Skeletal muscle tissue (tissue), 3 donors: ENCODE measurements at regions not wholly inside any gene's neighbourhood (a gene's known extent, or its start where the extent isn't known, plus 50 kb on each side); places are given as distances from the start of the nearest gene placed in this dataset.

Experiments
- H3K27ac ChIP-seq: one replicate; pipeline ENCODE4 v1.7.0; 2013; ENCODE audit warnings: mild to moderate bottlenecking, low read depth, low read length, inconsistent platforms
- H3K27me3 ChIP-seq, 3 donors: one replicate each; pipeline ENCODE4 v1.7.0; 2013; ENCODE audit warnings: low read length in 3 of 3; ENCODE audit not compliant: control insufficient read depth in 3 of 3, insufficient read depth in 3 of 3
- H3K36me3 ChIP-seq, 3 donors: one replicate each; pipeline ENCODE4 v1.7.0; 2013; ENCODE audit warnings: low read length in 3 of 3; ENCODE audit not compliant: control insufficient read depth in 3 of 3, insufficient read depth in 3 of 3
- H3K4me1 ChIP-seq, 3 donors: one replicate each; pipeline ENCODE4 v1.7.0; 2013; ENCODE audit warnings: low read length in 3 of 3, mild to moderate bottlenecking in 3 of 3; ENCODE audit not compliant: control insufficient read depth in 3 of 3, insufficient read depth in 3 of 3
- H3K4me3 ChIP-seq, 3 donors: one replicate each; pipeline ENCODE4 v1.7.0; 2013; ENCODE audit warnings: low read length in 3 of 3
- H3K9ac ChIP-seq, 3 donors: one replicate each; pipeline ENCODE4 v1.7.0; 2013; ENCODE audit warnings: low read length in 3 of 3, mild to moderate bottlenecking in 3 of 3, moderate library complexity in 2 of 3, low read depth in 1 of 3
- H3K9me3 ChIP-seq, 3 donors: one replicate each; pipeline ENCODE4 v1.7.0; 2013; ENCODE audit warnings: low read length in 3 of 3; ENCODE audit not compliant: control insufficient read depth in 3 of 3
- donor health status: Osteomylitis.

DNA sequence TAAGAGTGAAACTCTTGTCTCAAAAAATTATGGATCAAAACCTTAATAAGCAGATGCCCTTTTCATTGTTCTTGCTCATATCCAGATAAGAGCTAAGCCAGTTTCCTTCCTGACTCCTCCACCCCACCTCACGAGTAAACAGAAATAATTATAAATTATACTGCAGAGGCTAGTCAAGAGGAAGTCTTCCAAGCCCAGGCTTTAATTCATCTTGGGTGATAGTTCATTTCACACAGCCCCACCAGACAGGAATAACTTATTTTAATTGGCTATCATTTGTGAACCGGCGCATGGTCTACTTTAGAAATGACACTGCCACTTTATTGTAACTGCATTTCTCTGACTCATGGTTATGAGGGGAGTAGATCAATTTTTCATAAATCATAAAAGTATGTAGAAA is 102.0 kb downstream of the BTBD3 start:
- Histone ChIP-seq H3K4me3 (no peak overlapping the region), H3K27me3 (peaks cover 0 to 3% (median 0%) of the 10 kb centered on the region in 3 donors), H3K9ac (no peak overlapping the region), H3K36me3 (no peaks in the 10 kb centered on the region), H3K4me1 (no peaks in the 10 kb centered on the region), H3K9me3 (no peaks in the 10 kb centered on the region), H3K27ac (no peak overlapping the region)

DNA sequence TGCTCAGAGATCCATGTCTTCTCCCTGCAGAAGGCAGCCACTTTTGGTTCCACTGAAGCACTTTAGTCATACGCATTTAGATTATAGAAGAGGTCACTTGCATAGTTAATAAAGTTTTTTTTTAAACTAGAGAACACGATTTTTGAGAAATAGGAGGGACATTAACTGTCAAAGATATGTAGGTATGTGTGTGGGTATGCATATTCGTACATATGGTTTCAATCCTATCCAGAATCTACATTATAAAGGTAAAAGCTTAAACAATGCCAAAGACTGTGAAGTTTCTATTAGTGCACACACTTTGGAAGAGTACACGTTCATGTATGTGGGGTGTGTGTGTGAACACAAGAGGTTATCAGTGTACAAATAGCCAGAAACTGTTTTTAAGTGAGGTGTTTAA is 103.2 kb downstream of the BTBD3 start:
- no peak overlapping the region for H3K9ac ChIP-seq
- H3K36me3 ChIP-seq: no peaks in the 10 kb centered on the region
- H3K9me3 ChIP-seq: no peaks in the 10 kb centered on the region
- peaks cover 0 to 3% (median 0%) of the 10 kb centered on the region in 3 donors for H3K27me3 ChIP-seq
- H3K4me3 ChIP-seq: no peak overlapping the region
- H3K4me1 ChIP-seq: no peaks in the 10 kb centered on the region
- no peak overlapping the region for H3K27ac ChIP-seq

GRCh38 chr20:12022126-12022525 is 104.4 kb downstream of the BTBD3 start:
- Histone ChIP-seq H3K9ac (no peak overlapping the region), H3K27me3 (peaks cover 0 to 3% (median 0%) of the 10 kb centered on the region in 3 donors), H3K4me3 (no peak overlapping the region), H3K36me3 (no peaks in the 10 kb centered on the region), H3K4me1 (no peaks in the 10 kb centered on the region), H3K27ac (no peak overlapping the region), H3K9me3 (no peaks in the 10 kb centered on the region)

- Histone ChIP-seq H3K9me3 (no peaks in the 10 kb centered on the region), H3K9ac (no peak overlapping the region), H3K27ac (no peak overlapping the region), H3K4me3 (no peak overlapping the region), H3K27me3 (peaks cover 0 to 1% (median 0%) of the 10 kb centered on the region in 3 donors), H3K36me3 (no peaks in the 10 kb centered on the region), H3K4me1 (no peaks in the 10 kb centered on the region)
These were observed 105.6 kb downstream of the BTBD3 start for GRCh38 chr20:12023194-12023795.

DNA sequence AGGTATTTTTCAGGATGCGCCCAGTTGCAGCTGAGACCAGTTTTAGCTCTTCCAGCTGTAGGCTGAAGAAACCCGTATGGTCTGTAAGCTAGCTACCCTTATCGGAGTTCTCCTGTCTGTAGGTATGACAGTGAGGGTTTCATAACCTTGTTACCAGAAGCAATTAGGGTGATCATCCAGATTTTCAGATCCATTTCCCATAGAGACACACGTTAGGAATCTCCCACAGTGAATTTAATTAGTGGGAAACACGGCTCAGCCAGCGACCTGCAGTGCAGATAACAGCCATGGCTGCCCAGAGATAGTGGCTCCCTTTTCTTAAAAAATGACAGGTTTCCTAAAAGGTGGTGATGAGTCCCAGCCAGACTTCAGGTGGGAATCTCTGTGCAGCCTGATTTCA is 111.1 kb downstream of the BTBD3 start:
- Histone ChIP-seq H3K9me3 (no peaks in the 10 kb centered on the region), H3K27ac (no peak overlapping the region), H3K4me1 (no peaks in the 10 kb centered on the region), H3K4me3 (no peak overlapping the region), H3K27me3 (no peaks in the 10 kb centered on the region), H3K36me3 (no peaks in the 10 kb centered on the region), H3K9ac (no peak overlapping the region)

DNA sequence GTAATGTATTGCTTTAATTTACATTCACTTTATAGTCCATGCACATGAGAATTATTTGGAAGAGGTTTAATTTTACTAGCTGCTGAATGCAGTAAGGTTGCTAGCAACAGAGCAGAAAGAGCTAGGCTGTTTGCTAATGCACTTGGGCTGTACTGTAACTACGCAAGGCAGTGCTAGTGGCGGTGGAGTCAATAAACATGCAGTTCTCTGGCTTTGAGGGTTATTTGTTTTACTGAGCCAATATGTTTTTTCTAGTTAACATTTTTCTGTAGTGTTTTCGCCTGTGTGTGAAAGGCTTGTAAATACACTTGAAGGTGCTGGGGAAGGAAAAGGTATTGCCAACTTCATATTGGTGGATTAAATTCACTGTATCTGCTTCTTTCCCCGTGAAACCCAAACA is 112.8 kb downstream of the BTBD3 start:
- H3K27me3 ChIP-seq: no peaks in the 10 kb centered on the region
- no peaks in the 10 kb centered on the region for H3K4me1 ChIP-seq
- no peak overlapping the region for H3K27ac ChIP-seq
- H3K4me3 ChIP-seq: no peak overlapping the region
- no peak overlapping the region for H3K9ac ChIP-seq
- H3K36me3 ChIP-seq: no peaks in the 10 kb centered on the region
- no peaks in the 10 kb centered on the region for H3K9me3 ChIP-seq

GRCh38 chr20:12036142-12036541 is 118.4 kb downstream of the BTBD3 start:
- Histone ChIP-seq H3K36me3 (no peaks in the 10 kb centered on the region), H3K9ac (no peak overlapping the region), H3K27me3 (no peaks in the 10 kb centered on the region), H3K9me3 (no peaks in the 10 kb centered on the region), H3K4me3 (no peak overlapping the region), H3K27ac (no peak overlapping the region), H3K4me1 (no peaks in the 10 kb centered on the region)

DNA sequence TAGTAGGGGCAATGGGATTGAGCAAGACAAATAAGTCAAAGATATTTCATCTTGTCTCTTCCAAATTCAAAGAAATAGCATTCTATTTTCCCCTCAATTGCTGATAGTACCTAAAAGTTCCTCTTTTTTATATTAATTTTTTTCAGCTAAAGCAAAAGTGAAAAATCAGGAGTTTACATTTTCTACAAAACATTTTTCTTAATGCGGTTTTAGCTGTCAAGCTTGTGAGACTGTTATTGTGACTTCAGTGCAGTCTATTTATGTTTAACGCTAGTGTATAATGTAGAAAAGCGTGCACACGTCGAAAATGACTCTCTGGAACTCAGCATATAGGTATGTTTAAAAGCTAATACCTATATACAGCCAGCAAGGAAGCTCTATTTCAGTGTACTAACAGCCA is 119.8 kb downstream of the BTBD3 start:
- no peaks in the 10 kb centered on the region for H3K9me3 ChIP-seq
- no peaks in the 10 kb centered on the region for H3K27me3 ChIP-seq
- H3K4me3 ChIP-seq: no peak overlapping the region
- no peak overlapping the region for H3K9ac ChIP-seq
- no peaks in the 10 kb centered on the region for H3K36me3 ChIP-seq
- H3K4me1 ChIP-seq: no peaks in the 10 kb centered on the region
- no peak overlapping the region for H3K27ac ChIP-seq

- Histone ChIP-seq H3K27ac (no peak overlapping the region), H3K9ac (no peak overlapping the region), H3K36me3 (no peaks in the 10 kb centered on the region), H3K4me3 (no peak overlapping the region), H3K4me1 (no peaks in the 10 kb centered on the region), H3K9me3 (no peaks in the 10 kb centered on the region), H3K27me3 (no peaks in the 10 kb centered on the region)
These were observed 122.6 kb downstream of the BTBD3 start for GRCh38 chr20:12040261-12040660.

DNA sequence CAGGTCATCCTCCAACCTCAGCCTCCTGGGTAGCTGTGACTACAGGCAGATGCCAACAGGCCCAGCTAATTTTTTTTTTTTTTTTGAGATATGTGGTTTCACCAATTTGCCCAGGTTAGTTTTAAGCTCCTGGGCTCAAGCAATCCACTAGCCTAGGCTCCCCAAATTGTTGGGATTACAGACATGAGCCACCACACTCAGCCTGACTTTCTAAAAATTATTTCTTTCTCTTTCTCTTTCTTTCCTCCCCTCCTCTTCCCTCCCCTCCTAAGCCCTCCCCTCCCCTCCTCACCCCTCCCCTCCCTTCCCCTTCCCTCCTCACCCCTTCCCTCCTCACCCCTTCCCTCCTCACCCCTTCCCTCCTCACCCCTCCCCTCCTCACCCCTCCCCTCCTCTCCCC is 127.3 kb downstream of the BTBD3 start:
- H3K4me1 ChIP-seq: no peaks in the 10 kb centered on the region
- no peaks in the 10 kb centered on the region for H3K27me3 ChIP-seq
- H3K4me3 ChIP-seq: no peak overlapping the region
- no peaks in the 10 kb centered on the region for H3K36me3 ChIP-seq
- H3K9me3 ChIP-seq: no peaks in the 10 kb centered on the region
- no peak overlapping the region for H3K27ac ChIP-seq
- H3K9ac ChIP-seq: no peak overlapping the region
